ENCODE measurements at regions not wholly inside any gene's neighbourhood (a gene's known extent, or its start where the extent isn't known, plus 50 kb on each side); places are given as distances from the start of the nearest gene placed in this dataset.

GRCh38 chr5:44907396-44907795 is 98.6 kb downstream of the MRPS30 start:
- Histone ChIP-seq H3K27me3 (ENCODE audit: control insufficient read depth in 2 of 2, insufficient read depth in 2 of 2, low read length in 2 of 2) (no peaks in the 10 kb centered on the region), H3K4me1 (ENCODE audit: control insufficient read depth, extremely low read depth, insufficient read depth, low read length) (no peaks in the 10 kb centered on the region), H2AFZ (ENCODE audit: low read depth, low read length) (no peak overlapping the region), H3K9ac (replicated peaks; ENCODE audit: extremely low read depth, insufficient read depth, low read length) (no peak overlapping the region), H3K27ac (ENCODE audit: insufficient read depth, low read depth, low read length) (no peak overlapping the region), H3K79me2 (ENCODE audit: control insufficient read depth, insufficient read depth, low read length) (no peaks in the 10 kb centered on the region), H3K9me3 (replicated peaks; ENCODE audit: control insufficient read depth, insufficient read depth, low read length) (no peaks in the 10 kb centered on the region), H3K9me1 (replicated peaks; ENCODE audit: control insufficient read depth, extremely low read depth, insufficient read depth, low read length) (no peaks in the 10 kb centered on the region), H4K20me1 (replicated peaks; ENCODE audit: control insufficient read depth, extremely low read depth, insufficient read depth, low read length) (no peaks in the 10 kb centered on the region), H3K4me2 (ENCODE audit: insufficient read depth, low read length) (no peak overlapping the region), H3K4me3 (replicated peaks in 1 of 3; ENCODE audit: insufficient read depth in 1 of 3, low read depth in 1 of 3, low read length in 3 of 3) (no peak overlapping the region), H3K36me3 (ENCODE audit: control insufficient read depth in 2 of 2, extremely low read depth in 1 of 2, insufficient read depth in 2 of 2, low read length in 2 of 2) (no peaks in the 10 kb centered on the region)
- POLR2A ChIA-PET = no interaction called here
- FAIRE-seq = no peak
- intact Hi-C loops (cut with micrococcal nuclease) (no loop called here), dilution Hi-C loops (cut with MboI; ENCODE audit: extremely low pct_ligation_motif_present, low sequenced_read_pairs) (no loop called here)
- BruUV-seq (replicated peaks) = no TSS peak
- TF ChIP-seq EZH2 (IDR thresholded peaks at IDR 0.05; ENCODE audit: borderline replicate concordance, low read depth, low read length, severe bottlenecking) (no peak), JUN (IDR thresholded peaks at IDR 0.05; ENCODE audit: borderline replicate concordance, insufficient read depth, insufficient read length, low read depth) (no peak), FOS (IDR thresholded peaks at IDR 0.05; ENCODE audit: borderline replicate concordance, insufficient read depth, low read length) (no peak), MYC (IDR thresholded peaks at IDR 0.05; ENCODE audit: low read depth, low read length) (no peak), GATA2 (IDR thresholded peaks at IDR 0.05; ENCODE audit: insufficient read depth, insufficient read length, low read depth, low read length) (no peak), POLR2A (IDR thresholded peaks at IDR 0.05; ENCODE audit: low read depth, low read length) (no peak), POLR2AphosphoS5 (IDR thresholded peaks at IDR 0.05; ENCODE audit: insufficient read depth, low read depth, low read length) (no peak)
- TF ChIP-seq, protein P1, sequence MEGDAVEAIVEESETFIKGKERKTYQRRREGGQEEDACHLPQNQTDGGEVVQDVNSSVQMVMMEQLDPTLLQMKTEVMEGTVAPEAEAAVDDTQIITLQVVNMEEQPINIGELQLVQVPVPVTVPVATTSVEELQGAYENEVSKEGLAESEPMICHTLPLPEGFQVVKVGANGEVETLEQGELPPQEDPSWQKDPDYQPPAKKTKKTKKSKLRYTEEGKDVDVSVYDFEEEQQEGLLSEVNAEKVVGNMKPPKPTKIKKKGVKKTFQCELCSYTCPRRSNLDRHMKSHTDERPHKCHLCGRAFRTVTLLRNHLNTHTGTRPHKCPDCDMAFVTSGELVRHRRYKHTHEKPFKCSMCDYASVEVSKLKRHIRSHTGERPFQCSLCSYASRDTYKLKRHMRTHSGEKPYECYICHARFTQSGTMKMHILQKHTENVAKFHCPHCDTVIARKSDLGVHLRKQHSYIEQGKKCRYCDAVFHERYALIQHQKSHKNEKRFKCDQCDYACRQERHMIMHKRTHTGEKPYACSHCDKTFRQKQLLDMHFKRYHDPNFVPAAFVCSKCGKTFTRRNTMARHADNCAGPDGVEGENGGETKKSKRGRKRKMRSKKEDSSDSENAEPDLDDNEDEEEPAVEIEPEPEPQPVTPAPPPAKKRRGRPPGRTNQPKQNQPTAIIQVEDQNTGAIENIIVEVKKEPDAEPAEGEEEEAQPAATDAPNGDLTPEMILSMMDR (IDR thresholded peaks at IDR 0.05; ENCODE audit: extremely low read depth in 1 of 2, insufficient read depth in 1 of 2, low read depth in 1 of 2, low read length in 2 of 2) = no peak
- TF ChIP-seq, protein P2, sequence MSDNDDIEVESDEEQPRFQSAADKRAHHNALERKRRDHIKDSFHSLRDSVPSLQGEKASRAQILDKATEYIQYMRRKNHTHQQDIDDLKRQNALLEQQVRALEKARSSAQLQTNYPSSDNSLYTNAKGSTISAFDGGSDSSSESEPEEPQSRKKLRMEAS (IDR thresholded peaks at IDR 0.05; ENCODE audit: insufficient read depth, insufficient read length) = no peak
- no peak for DNase-seq (ENCODE audit: low read depth, low spot score)
- CTCF ChIA-PET = no interaction called here
